HG03378 (cell line): ENCODE measurements at regions not wholly inside any gene's neighbourhood (a gene's known extent, or its start where the extent isn't known, plus 50 kb on each side); places are given as distances from the start of the nearest gene placed in this dataset.

Experiments
- ATAC-seq: cut with Tn5 transposase; IDR thresholded peaks from one replicate; pipeline ENCODE4 v1.9.1; 2021; ENCODE audit warnings: mild to moderate bottlenecking, moderate library complexity; ENCODE audit not compliant: unreplicated experiment

DNA sequence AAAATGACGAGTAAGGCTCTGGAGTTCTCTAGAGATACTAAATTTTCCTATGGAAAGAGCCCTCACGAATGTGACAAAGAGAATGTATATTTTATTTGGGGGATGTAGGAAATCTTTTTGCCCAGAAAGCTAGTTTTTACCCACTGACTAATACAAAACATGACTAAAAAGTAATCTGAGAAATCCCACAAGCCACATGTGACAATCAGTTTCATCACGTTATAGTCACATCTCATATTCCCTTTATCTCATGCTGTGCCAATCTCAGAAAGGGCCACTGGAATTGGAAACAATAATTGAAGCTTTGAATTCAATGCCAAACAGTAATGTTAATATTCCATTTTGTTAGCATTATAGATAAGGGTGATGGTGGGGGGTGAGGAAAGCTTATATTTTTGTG lies 509.0 kb upstream of the GOLIM4 start:
- ATAC-seq: no peak

DNA sequence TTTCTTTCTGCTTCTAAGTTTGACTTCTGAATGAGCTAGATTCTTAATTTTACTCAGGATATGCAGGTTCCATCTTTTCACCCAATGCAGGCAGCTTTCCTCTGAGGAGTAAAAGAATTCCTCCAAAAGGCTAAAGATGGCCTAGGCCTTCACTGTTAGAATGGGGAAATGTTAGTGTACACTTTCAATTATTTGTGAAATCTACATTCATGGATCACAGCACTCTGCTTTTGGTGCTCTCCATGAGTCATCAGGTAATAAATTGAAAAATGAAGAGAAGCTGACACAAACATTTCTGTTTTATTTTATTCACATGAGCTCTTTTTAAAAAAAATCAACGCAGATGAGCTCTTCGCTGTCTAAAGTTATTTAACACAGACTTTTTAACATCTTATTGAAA lies 502.5 kb upstream of the GOLIM4 start:
- no peak for ATAC-seq

DNA sequence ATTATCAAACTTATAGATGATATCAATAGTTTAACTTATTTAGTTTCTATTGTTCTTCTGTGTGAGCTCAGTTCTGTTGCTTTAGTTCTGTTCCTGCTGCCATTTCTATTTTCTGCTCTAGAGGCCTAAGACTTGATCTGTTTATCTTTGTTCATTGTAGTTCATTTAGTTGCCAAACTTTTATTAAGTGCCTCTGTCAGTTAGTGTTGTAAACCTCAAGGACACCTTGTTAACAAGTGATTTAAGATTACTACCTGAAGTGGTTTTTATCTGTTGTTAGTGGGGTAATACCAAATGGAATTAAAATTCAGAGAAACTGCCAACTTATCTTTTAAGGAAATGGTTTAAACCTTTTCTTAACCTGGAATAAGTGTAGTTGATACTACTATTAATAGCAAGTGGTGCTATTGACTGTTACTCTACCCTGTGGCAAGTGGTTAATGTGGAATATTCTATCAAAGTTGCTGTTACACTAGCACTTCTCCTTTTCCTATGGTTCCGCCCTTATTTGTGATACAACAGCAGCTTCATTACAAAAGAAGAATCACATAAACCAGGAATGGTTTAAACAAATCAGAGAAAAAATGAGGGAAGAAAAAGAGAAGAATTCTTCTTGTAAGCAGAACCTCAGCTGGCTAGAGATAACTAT lies 500.6 kb upstream of the GOLIM4 start:
- no peak for ATAC-seq

DNA sequence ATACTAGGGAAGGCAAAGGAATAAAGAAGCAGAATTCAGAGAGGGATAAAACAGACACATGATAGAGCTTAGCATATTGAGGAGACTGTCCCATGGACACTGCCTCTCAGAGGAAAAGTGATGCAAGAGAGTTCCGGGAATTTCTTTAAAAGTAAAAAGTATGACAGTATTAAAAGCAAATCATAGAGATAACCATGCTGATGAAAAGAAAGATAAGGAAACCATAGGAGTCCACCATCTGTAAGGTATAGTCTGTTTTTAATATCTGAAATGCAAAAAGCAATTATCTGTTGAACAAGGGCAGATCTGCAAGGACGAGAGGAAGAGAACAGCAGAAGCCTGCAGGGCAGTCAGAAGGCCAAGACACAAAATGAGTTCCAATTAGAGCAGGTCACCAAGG lies 495.9 kb upstream of the GOLIM4 start:
- ATAC-seq: no peak

DNA sequence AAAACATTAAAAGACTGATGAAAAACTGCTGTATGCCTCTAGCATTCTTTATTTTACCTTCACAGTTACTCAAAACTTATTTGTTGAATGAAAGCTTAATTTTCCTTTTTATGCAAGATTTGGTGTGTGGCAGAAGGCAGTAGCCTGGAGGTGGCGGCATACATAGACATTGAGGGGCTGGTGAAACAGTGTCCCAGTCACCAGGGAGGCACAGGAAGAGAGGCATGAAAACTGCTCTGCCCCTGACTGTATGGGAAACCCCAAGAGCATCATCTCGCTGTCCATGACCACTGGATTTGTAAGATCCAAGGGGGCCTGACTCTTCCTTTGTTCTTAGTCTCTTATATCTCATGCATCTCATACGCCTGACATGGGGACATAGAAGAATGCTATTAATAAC lies 493.7 kb upstream of the GOLIM4 start:
- ATAC-seq: no peak

DNA sequence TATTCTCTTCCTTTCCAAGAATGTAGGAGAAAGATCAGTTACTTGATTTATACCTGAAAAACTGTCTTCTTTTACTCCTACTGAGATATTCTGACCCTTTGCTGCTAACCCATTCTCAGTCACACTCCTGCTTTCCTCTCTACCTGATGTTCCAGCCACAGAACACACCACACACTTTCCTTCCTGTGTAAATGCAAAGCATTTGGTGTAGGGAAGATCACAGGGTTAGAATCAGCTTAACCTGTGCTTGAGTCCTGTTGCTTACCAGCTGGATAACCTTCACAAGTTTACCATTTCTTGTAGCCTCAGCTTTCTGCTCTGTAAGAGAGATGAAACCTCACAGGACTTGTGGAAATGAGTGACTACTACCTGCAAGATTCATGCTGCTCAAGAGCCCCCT lies 489.8 kb upstream of the GOLIM4 start:
- no peak for ATAC-seq

DNA sequence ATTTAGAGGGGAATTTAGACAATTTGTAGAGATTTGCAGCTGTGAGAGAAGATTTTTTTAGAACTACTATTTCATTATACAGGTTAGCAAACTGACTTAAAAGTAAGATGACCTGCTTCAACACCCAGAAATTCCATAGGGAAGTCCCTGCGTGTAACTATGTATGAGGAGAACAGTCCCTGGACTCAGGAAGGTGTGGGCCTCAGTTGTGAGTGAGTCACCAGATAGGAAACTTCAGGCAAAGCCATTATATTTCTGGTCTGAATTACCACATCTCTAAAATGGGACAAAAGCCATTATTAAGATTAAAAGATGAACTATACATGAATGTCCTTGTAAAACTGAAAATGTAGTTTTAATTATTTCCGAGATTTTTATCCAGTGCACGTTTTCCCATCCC lies 488.3 kb upstream of the GOLIM4 start:
- no peak for ATAC-seq

DNA sequence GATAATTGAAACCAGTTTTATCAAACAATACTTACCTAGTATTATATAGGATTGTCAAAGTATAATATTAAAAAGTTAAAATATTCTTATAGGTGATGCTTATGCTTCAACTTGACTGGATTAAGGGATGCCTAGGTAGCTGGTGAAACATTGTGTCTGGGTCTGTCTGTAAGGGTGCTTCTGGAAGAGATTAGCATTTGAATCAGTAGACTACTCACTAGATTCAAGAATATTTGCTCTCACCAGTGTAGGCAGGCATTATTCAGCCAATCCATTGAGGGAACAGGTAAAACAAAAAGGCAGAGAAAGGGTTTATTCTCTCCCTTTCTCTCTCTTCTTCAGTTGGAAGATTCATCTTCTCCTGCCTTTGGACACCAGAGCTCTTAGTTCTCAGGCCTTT lies 486.8 kb upstream of the GOLIM4 start:
- ATAC-seq: no peak

DNA sequence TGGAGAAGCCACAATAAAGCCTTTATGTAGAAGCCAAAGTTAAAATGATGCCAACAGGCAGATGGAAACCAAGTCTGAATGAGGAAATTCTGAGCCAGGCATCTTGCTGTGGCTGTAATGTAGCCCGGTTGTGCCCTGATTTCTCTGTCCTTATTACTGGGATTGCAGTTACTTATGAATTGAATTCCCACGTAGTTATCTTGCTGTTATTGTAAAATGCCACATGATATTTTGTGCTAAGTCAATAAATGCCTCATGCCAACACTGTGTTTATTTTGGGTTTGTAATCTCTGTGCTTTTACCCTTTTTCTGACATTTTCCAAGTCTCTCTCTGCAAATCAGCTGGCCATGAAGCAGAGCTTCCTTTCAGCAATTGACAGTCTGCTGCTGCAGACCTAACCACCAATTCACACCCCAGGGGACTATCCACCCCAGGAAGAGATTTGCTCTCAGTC lies 486.1 kb upstream of the GOLIM4 start:
- no peak for ATAC-seq

DNA sequence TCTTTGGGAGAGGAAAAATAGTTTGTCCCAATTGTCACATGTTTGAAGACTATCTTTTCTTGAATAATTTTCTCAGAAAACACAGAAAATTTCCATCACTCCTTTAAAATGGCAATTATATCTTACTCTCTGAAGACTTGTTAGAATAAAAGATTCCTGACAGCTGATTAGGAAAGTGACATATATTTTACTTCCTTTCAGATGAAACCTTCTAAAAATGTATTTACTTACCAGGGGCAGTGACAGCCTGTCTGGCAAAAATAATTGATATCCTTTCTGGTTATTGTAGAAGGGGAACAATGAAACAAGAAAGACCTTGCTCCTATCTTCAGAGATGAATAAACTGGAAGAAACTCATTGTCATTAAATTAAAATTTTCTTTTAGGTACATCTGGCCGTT lies 483.3 kb upstream of the GOLIM4 start:
- ATAC-seq: no peak

DNA sequence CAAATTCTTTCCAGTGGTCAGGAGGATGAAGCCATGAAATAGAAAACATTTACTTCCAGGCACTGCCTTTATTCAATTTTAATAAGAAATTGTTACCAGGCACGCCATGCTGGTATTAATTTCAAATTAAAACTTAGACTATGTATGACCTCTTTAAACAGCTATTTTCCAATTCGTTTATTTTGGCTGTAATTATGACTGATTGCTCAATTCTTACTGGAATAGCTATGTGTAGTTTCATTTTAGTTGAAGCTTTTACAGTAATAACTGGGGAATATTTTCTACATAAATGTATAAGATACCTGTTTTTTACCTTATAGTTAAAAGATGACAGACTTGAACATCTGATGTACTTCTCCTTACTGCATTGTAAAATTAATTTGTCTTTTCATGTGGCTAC lies 480.0 kb upstream of the GOLIM4 start:
- ATAC-seq: no peak

DNA sequence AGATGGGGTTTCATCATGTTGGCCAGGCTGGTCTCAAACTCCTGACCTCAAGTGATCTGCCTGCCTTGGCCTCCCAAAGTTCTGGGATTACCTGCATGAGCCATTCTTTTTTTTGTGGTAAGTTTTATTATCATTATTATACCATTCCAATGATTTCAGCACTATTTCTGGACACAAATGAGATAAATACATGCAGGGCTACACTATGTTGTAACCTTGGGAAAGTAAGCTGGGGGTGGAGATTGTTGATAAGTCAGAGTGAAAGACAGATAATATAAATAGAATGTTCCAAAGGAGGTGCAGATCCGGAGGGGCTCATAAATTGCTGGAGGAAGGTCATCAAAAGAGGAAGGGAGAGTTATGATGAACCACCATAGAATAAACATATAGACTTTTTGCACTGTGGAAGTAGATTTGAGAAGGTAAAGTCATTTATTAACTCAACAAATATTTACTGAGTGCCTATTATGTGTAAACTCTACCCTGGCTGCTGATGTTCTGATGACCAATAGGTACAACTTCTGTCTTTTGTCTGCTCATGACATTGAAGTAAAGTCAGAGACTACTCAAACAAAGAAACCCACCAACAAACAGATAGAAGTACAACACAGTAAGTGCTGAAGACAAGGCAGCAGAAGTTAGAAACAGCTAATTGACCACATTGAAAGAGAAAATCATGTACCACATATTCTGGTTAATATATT lies 478.9 kb upstream of the GOLIM4 start:
- ATAC-seq: no peak

DNA sequence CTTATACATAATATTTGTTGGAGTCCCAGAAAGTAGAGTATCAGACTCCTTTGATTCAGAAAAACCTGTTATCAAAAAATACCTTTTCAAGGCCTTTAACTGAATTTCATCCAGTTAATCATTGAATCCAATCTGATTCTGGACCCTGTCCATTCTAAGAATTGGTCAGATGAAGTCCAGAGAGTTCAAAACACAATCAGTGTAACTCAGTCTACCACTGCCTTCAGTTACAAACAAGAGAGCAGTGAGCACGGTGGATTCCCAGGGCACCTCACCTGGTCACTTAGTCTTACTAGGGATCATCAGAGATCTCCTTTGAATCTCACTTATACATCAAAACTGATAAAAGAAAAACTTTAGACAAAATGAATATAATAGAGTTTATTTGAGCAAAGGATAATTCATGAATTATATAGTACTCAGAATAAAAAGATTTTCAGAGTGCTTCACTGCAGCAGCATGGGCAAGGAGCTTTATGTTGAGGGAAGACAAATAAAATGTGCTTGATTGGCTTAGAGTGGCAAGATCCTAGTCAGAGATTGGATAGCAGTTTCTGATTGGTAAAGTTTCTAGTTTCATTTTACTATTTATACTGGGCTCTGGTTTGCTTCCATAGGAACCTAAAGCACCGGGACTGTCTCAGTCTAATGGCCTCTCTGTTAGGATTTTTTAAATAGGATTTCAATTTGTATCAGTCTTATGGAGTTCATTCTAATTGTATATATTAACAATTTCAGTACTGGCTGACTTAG lies 474.9 kb upstream of the GOLIM4 start:
- no peak for ATAC-seq

DNA sequence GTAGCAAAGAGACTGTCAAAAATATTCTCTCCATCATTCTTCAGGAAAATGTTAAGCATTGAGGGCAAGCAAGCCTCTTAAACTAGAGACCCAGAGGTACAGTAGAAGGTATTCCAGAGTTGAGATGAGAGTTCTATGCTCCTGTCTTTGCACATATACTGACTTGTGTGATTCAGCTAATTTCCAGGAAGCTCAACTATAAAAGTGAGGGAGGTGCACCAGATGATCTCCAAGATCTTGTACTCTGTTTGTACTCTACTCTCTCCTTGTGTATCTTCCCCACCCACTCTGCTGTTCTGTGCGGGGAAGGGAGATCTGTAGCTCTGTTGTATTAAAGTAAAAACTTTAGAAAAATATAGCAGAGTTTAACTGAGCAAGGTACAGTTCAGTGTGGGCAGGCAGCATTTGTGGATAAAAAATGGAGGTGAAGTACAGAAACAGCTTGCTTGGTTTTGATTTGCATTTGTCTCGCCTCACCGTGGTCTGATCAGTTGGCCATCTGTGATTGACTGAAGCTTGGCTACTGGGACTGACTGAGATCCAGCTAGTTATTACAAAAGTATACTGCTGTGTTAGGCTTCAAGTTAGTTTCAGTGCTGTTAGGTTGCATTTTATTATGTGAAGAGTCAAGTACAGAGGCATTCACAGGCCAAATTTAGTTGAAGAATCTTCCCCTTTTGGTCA lies 463.1 kb upstream of the GOLIM4 start:
- no peak for ATAC-seq

DNA sequence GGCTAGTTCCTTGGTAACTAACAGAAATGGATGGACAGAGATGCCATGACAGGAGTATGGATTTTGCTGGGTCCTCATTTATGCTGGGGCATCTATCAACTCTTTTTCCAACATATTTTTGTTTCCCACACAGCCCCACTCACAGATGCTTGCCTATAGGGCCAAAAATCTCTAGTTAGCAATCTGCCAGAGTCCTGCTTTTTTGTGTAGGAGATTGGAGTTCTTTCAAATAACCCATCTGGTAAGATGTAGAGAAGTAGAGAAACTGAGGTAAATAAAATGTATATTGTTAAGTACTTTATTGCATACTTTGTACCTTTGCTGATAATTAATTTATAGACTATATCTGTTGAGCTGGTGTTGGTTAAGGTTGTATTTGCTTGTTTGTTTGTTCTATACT lies 456.5 kb upstream of the GOLIM4 start:
- ATAC-seq: no peak

DNA sequence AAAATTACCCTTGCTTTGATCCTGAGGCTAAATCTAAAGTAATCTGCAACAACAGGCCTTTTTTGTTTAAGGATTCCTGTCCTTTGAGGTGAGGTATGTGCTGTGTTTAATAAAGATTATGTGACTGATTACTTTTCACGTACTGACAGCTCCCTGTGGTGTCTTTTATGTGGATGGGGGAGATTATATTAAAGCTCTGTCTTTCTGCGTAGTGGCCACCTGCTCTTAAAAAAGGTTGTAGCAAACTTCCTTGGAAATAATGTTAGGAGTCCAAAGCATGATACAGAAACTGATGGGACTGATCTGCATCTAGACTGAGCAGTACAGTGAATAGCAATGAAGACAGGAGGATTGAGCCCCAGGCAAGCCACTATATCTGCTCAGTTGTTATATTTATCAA lies 453.0 kb upstream of the GOLIM4 start:
- no peak for ATAC-seq

DNA sequence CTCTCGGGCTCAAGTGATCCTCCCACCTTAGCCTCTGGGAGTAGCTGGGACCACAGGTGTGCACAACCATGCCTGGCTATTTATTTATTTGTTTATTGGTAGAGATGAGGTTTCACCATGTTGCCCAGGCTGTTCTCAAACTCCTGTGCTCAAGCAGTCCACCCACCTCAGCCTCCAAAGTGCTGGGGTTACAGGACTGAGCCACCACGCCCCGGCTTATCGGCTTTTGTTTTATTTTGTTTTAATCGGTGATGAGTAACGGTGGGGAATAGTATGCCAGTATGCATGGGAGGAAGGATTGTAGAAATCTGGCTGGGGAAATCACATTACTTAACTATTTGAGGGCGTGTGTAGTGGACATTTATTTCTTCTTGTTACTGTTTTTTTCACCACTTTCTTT lies 451.0 kb upstream of the GOLIM4 start:
- no peak for ATAC-seq

DNA sequence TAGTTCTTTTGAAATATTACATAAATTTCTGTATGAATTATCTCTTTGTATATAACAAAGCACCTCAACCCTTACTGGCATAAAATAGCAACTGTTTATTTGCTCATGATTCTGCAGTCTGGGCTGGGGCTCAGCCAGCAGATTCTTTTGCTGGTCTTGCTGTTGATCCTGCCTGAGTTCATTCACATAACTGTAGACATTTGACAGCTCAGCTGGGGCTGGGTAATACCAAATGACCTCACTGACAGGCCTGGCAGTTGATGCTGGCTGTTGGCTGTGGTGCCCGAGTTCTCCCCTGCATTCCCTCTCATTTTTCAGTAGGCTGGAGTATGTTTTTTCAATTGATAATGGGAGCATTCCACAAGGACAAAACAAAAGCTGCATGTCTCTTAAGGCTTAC lies 449.9 kb upstream of the GOLIM4 start:
- ATAC-seq: no peak

DNA sequence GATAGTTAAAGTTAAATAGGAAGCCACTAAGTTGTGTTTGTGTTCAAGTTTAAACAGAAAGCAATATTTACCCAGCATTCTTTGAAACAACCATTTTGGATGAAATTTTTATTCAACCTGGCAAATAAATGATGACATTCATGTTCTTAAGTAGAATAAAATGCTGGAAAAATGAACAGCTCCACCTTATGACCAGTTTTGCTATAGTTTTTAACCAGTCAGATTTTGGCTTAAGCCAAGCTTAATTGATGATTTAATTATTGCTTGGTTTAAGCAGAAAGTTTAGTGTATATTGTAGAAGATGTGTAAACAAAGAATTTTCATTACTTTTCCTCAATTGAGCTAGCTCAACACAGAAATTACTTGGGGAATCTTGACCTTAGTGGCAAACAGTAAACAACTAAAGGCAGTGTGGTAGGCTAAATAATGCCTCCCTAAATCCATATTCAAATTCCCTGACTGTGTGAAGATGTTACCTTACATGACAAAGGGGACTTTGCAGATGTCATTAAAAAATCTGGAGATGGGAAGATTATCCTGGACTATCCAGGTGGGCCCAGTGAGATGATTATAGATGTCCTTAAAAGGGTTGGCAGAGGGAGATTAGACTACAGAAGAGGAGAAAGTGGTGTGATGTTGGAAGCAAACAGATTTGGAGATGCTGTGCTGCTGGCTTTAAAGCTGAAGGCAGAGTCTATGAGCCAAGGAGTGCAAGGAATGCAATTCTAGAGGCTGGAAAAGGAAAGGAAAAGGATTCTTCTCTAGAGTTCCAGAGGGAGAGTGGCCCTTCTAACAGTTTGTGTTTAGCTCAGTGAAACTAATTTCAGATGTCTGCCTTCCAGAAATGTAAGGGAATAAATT lies 448.6 kb upstream of the GOLIM4 start:
- ATAC-seq: no peak

DNA sequence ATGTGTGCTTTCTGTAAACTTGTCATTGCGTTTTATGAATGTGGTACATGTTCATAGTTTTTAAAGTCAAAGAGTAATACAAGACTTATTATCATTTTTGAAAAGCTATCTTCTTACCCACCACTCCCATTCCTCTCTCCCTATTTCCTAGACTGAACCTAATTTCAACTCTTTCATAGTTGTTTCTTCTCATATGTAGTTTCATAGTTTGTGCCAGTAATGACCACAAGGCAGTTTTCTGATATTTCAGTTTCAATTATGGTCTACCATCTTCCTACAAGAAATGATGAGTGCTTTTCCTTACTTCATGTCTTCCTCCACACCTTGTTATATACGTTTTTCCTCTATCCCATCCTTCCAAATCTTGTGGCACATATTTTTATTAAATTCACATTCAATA lies 445.0 kb upstream of the GOLIM4 start:
- ATAC-seq: no peak

DNA sequence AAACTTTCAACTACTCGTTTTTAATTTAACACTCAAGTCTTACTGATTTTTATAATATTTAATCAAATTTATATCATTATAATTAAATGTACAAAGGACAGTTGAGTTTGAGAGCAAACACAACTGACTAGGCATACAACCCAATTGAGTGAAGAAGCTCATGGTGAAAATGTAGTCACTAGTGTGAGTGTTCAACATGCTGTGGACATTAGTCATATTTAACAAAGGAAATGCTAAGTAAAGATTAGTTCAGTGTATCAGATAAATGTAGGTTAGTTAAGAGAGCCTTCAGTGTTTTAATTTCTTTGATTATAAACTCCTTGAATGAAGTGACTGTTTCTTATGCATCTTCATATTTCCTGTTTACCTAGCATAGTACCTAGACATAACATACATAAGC lies 444.2 kb upstream of the GOLIM4 start:
- ATAC-seq: no peak
